DOHH2 (cell line): ENCODE measurements at regions not wholly inside any gene's neighbourhood (a gene's known extent, or its start where the extent isn't known, plus 50 kb on each side); places are given as distances from the start of the nearest gene placed in this dataset.

Experiments
- EZH2phosphoT487 ChIP-seq: fragments of 200-600 bp; sonication (generic); IDR thresholded peaks from 2 replicates; pipeline ENCODE4 v1.6.1; 2017; ENCODE audit warnings: borderline replicate concordance, mild to moderate bottlenecking, antibody characterized with exemption, low read length, moderate library complexity, mixed read lengths
- TF ChIP-seq, protein P1 (sequence below): fragments of 200-600 bp; sonication (generic); IDR thresholded peaks from one replicate; pipeline ENCODE4 v1.5.1; 2014; ENCODE audit warnings: antibody characterized with exemption, mild to moderate bottlenecking, low read depth, low read length; ENCODE audit not compliant: poor library complexity, severe bottlenecking

DNA sequence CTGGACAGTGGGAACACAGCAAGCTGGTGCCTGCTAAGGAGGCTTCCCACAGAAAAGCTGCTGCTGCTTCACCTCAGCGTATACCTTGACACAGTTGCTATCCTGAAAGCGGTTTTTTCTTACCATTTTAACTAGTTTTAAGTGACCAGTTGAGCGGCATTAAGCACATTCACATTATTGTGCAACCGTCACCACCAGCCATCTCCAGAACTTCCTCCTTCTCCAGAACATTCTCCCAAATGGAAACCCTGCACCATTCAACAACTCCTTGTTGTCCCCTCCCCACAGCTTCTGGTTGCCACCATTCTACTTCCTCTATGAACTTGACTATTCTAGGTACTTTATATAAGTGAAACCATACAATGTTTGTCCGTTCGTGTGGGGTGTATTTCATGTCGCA, 169.9 kb downstream of the SNX10 start:
- TF ChIP-seq, protein P1, sequence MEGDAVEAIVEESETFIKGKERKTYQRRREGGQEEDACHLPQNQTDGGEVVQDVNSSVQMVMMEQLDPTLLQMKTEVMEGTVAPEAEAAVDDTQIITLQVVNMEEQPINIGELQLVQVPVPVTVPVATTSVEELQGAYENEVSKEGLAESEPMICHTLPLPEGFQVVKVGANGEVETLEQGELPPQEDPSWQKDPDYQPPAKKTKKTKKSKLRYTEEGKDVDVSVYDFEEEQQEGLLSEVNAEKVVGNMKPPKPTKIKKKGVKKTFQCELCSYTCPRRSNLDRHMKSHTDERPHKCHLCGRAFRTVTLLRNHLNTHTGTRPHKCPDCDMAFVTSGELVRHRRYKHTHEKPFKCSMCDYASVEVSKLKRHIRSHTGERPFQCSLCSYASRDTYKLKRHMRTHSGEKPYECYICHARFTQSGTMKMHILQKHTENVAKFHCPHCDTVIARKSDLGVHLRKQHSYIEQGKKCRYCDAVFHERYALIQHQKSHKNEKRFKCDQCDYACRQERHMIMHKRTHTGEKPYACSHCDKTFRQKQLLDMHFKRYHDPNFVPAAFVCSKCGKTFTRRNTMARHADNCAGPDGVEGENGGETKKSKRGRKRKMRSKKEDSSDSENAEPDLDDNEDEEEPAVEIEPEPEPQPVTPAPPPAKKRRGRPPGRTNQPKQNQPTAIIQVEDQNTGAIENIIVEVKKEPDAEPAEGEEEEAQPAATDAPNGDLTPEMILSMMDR, result no peak
- TF ChIP-seq EZH2phosphoT487, result no peak
